HG02852 (cell line): ENCODE measurements at regions not wholly inside any gene's neighbourhood (a gene's known extent, or its start where the extent isn't known, plus 50 kb on each side); places are given as distances from the start of the nearest gene placed in this dataset.
"Not testable (repeated sequence)": the region's sequence is repeated elsewhere in the genome, so short reads cannot be mapped to it uniquely, and the experiment has no call there.

Experiments
- ATAC-seq: cut with Tn5 transposase; IDR thresholded peaks from one replicate; pipeline ENCODE4 v1.9.1; 2021; ENCODE audit warnings: mild to moderate bottlenecking, moderate library complexity; ENCODE audit not compliant: unreplicated experiment

GRCh38 chr9:78437806-78438205, 140.9 kb downstream of the PSAT1 start:
- no peak for ATAC-seq

- no peak for ATAC-seq
Observed at GRCh38 chr9:78438211-78438610, 141.3 kb downstream of the PSAT1 start.

DNA sequence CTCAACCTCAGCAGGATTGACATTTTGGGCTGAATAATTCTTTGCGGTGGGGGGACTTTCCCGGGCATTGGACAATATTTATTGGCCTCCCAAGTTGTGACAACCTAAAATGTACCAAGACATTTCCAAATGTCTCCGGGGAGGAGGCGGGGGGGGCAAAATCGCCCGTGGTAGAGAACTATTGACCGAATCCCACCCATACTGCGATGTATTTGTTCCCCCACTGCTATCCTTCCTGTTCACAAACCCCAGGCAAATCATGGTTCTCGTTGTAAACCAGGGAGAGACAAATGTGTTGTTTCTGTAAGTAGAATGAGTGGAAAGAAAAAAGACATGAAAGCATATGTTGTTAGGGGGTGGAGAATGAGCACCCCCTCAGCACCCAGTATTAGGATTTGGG, 141.9 kb downstream of the PSAT1 start:
- no peak for ATAC-seq

- peak; percentile 89 for ATAC-seq
Observed at GRCh38 chr9:78439190-78439865, 142.4 kb downstream of the PSAT1 start.

DNA sequence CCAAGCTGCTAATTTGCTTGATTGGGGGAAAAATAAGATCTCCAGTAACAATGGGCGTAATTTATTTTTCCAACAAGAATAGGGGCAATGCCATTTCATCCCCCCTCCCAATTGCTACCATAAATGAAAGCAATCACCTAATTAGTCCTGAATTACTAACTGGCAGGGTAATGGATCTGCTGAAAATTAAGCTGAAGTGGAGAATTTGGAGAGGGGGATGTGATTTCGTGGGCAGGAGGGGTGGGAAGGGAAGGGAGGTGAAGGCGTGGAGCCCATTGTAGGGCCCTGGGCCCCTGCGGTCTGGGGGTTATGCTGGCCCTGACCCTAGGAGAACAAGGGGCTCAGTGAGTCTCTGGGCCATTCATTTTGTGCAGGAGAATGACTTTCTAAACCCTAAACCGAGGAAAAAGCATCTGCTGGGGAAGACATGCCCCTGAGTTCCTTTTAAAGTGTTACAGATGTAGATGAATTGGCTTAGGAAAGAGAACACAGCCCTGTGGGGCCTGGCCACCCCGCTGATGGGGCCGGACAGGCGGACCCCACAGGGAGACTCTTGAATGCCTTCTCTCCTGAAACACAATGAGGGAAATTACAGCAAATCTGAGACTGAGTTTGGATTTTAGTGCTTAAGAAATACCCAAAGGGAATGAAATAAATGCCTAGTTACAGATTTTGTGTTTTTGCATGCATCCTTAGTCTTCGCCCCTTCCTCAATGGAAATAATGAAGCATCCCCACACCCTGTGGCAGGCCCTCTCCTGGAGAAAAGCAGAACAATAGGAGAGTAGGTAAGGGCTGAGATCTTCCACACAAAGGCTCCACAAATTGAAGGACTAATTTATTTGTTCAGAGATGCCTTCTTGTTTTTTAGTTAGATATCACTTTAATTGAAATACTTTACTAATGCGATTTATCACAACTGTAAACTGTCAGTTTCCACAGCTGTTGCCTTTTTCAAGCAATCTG, 143.2 kb downstream of the PSAT1 start:
- no peak for ATAC-seq

DNA sequence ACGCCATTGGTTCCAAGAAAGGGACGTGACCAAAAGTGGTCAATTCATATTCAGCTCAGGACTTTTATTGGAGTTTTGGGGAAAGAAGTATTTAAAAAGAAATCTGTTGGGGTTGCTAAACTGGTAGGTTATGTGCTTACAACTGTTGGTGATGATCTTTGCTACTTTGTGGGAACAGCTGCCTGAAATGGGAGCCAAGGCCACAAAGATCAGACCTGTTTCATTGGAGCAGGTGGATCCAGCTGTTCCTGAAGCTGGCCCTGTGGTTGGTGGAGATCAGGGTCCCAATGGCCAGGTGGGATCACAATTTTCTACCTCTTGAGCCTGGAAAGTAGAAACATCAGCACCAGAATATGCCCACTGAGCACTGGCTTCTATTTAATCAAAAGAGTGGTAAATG, 144.5 kb downstream of the PSAT1 start:
- no peak for ATAC-seq

DNA sequence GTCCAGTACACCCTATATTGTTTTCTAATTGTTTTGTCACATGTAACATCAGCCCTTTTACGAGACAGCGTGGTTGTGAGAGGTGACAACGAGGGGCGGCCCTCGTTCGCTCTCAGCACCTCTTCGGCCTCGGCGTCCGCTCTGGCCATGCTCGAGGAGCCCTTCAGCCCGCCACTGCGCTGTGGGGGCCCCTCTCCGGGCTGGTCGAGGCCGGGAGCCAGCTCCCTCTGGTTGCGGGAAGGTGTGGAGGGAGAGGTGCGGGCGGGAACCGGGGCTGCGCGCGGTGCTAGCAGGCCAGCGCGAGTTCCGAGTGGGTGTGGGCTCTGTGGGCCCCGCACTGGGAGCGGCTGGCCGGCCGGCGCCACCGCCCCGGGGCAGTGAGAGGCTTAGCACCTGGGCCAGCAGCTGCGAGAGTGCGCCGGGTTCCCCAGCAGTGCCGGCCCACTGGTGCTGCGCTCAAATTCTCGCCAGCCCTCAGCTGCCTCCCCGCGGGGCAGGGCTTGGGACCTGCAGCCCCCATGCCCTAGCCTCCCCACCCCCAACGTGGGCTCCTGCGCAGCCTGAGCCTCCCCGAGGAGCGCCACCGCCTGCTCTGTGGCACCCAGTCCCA, 145.0 kb downstream of the PSAT1 start:
- ATAC-seq: no peak

- not testable (repeated sequence) for ATAC-seq
Observed at GRCh38 chr9:78442577-78442976, 145.7 kb downstream of the PSAT1 start.

DNA sequence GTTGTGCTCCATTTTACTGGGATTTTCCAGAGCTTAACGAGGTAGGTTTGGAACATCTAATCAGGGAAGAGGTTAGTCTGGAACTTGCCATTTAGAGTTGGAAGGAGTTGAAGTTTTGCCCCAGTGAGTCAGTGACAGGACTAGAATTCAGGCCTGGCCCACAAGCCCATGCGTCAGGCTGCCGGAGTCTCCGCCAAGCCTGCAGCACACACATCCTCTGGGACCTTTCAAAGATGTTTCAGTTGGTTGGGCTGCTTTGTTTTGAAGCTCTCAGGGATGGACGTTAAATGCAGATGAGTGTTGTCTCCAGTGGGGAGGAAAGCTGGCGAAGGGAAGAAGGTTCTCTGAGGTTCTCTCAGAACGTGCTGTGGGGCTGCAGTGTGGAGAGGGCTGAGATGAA, 147.0 kb downstream of the PSAT1 start:
- ATAC-seq: no peak

- no peak for ATAC-seq
Observed at GRCh38 chr9:78448960-78449673, 152.2 kb downstream of the PSAT1 start.

DNA sequence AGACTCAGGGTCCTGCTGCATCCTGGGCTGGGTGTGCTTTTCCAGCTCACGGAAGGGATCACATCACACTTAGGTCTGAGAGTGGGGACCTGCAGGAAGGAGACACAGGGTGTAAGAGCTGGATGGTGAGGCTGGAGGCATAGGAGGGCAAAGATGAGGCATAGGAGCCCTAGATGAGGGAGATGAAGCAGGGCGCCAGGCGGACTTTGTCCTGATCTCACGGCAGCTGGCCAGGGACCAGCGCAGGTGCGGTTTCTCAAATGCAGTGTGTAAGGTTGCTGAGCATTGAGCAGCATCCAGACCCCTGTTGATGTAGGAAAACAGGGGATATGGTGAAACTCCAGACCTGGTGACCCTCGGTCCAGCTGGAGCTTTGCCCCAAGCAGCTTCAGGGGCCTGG, 156.5 kb downstream of the PSAT1 start:
- no peak for ATAC-seq

GRCh38 chr9:78462611-78463010, 165.7 kb downstream of the PSAT1 start:
- no peak for ATAC-seq

GRCh38 chr9:78463750-78464149, 166.8 kb downstream of the PSAT1 start:
- ATAC-seq: no peak

DNA sequence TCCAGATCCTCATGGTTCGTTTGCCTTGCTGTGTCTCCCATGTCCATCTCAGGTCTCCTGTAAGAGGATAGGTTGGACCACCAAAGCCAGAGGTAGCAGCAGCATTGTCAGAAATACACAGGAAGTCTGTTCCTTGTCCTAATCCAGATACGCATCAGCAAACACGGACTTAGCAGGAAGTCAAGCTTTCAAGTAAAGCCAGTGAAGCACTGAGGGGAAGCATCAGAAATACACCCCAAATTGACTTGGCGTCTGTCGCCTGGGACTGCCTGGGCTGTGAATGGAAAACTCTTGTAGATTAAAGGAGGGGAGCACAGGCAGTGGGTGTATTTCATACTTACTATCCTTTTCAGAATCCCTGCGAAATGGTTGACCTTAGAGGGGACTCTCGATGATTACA, 171.3 kb downstream of the PSAT1 start:
- no peak for ATAC-seq

DNA sequence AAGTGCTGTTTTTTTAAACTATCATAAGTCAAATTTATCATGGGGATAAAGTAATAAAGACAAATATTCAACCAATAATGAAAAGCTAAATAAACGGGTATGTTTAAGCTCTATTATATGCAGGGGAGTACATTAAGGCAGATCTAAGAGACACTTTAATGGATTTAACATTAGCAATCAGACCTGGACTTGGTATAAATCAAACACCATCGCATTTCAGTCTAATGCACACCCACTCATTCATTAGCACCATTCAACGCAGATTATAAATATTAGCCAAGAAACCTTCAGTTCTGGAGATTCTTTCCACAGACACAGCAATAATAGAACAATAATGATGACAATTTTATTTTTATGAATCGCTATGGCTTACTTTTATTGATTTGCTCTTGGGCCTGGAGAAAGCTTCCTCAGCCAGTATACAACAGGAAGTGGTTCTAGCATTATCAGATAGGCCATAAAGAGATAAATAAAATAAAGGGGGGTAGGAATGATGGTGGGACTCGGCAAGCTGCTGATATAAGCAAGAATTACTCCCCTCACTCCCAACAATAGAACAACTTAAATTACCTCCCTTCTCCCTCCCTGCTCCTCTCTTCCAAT, 172.2 kb downstream of the PSAT1 start:
- ATAC-seq: no peak

DNA sequence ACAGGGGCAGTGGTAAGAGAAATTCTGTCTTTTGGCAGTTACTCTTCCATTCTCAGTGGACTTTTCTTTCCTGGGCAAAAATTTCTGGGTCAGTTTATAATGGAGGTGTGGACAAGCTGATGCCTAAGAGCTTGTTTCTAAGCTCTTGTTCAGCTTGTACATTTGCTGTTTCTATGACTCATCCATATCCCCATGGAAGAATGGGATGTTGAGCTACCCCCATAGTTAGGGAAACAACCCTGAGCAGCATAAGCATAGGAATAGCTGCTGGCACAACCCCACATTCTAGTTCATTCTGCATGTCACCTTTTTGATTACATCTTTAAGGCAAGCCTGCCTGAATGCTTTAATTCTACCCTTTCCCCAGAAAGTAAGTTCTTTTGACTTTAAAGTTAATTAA, 173.3 kb downstream of the PSAT1 start:
- ATAC-seq: no peak

- no peak for ATAC-seq
Observed at GRCh38 chr9:78470741-78471140, 173.8 kb downstream of the PSAT1 start.

DNA sequence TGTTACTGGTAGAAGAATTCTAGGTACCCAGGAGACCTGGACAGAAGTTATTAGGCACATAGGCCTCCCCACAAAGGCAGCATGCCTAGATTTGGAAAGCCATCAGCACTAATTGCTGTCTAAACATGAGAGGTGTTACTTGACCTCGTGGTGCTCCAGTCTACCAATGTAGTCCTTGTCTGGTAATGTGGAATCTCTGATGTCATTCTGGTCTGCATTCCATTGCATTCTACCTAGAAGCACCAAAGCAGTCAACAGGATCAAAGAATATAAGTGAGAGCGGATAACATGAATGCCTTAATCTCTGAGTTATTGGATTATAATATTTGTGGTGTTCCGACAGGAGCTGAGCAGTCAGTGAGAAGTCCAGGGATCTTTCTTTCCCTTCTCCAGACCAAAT, 175.2 kb downstream of the PSAT1 start:
- ATAC-seq: no peak

- no peak for ATAC-seq
Observed at GRCh38 chr9:78479441-78479840, 182.5 kb downstream of the PSAT1 start.

DNA sequence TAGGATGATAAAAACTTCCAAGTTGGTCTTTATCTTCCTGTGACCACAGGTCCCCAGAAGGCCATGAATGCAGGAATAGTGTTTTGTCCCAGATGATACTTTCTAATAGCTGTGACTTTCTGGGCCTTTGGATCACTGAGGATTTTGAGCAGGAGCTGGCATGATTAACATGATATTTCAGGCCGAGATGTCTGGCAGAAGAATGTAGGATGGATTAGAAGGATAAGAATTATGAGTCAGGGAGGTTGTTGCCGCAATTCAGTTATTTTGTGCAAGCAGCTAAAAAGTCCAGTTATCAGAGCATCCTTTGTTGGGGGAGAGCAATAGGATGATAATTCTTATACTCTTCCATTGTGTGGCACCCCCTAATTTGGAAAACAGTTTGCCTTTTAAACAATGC, 189.7 kb downstream of the PSAT1 start:
- ATAC-seq: no peak

DNA sequence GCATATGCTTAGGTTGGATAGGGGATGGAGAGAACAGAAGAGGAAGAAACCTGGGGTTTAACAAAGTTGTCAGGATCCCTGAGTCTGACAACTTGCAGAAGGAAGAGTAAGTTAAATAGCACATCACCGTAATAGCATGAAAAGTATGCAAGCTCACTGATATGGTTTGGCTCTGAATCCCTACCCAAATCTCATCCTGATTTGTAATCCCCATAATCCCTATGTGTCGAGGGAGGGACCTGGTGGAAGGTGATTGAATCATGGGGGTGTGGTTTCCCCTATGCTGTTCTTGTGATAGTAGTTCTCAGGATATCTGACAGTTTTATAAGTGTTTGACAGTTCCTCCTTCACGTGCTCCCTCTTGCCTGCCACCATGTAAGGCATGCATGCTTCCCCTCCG, 193.3 kb downstream of the PSAT1 start:
- no peak for ATAC-seq
